ENCODE measurements at regions not wholly inside any gene's neighbourhood (a gene's known extent, or its start where the extent isn't known, plus 50 kb on each side); places are given as distances from the start of the nearest gene placed in this dataset.

- TF ChIP-seq, protein P1, sequence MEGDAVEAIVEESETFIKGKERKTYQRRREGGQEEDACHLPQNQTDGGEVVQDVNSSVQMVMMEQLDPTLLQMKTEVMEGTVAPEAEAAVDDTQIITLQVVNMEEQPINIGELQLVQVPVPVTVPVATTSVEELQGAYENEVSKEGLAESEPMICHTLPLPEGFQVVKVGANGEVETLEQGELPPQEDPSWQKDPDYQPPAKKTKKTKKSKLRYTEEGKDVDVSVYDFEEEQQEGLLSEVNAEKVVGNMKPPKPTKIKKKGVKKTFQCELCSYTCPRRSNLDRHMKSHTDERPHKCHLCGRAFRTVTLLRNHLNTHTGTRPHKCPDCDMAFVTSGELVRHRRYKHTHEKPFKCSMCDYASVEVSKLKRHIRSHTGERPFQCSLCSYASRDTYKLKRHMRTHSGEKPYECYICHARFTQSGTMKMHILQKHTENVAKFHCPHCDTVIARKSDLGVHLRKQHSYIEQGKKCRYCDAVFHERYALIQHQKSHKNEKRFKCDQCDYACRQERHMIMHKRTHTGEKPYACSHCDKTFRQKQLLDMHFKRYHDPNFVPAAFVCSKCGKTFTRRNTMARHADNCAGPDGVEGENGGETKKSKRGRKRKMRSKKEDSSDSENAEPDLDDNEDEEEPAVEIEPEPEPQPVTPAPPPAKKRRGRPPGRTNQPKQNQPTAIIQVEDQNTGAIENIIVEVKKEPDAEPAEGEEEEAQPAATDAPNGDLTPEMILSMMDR (conservative IDR thresholded peaks at IDR 0.05 in 1 of 2, IDR thresholded peaks at IDR 0.05 in 1 of 2; ENCODE audit: extremely low read depth in 1 of 2, insufficient read depth in 1 of 2, low read depth in 1 of 2, low read length in 2 of 2) = no peak
- no peak for TF ChIP-seq EZH2 (IDR thresholded peaks at IDR 0.05; ENCODE audit: borderline replicate concordance, low read length)
These were observed 466.4 kb upstream of the SGO1 start for GRCh38 chr3:20652231-20652986.

All from mammary epithelial cell (primary cell).